ENCODE measurements at regions not wholly inside any gene's neighbourhood (a gene's known extent, or its start where the extent isn't known, plus 50 kb on each side); places are given as distances from the start of the nearest gene placed in this dataset.
A peak's percentile ranks its signal among the peaks of the same experiment; 100 is the strongest.

- intact Hi-C loops (cut with DNase I), result loop anchor here (2.0 to 10.0 kb wide), 12 partner anchors 55 to 385 kb away; no protein-coding TSS in a partner anchor
- peaks cover 0 to 4% (median 0%) of the 10 kb centered on the region in 12 donors for H3K9me3 ChIP-seq
- peak overlapping the region in 4 of 12 donors; percentile 5 to 25 (median 12) for H3K4me3 ChIP-seq
- H3K27ac ChIP-seq, result peak overlapping the region; percentile 3 to 85 (median 78)
- no peaks in the 10 kb centered on the region for H3K27me3 ChIP-seq
- ATAC-seq (peak in 3 of 4 donors; percentile 1 to 9 (median 6)), DNase-seq (no peak)
- WGBS, 4 donors, result 24 to 37% (median 26%) methylated on average over 6 of the region's 6 CpGs
- H3K4me1 ChIP-seq, result peaks cover 6 to 68% (median 53%) of the 10 kb centered on the region in 12 donors
- no peak for TF ChIP-seq CTCF (IDR thresholded peaks at IDR 0.05)
- TF ChIP-seq POLR2A (IDR thresholded peaks at IDR 0.05), result no peak
- no peaks in the 10 kb centered on the region for H3K36me3 ChIP-seq
Measured at GRCh38 chr5:58072300-58072965, 387.5 kb downstream of the PLK2 start.

GRCh38 chr5:58071566-58071965 is 388.3 kb downstream of the PLK2 start:
- Histone ChIP-seq H3K36me3 (no peaks in the 10 kb centered on the region), H3K27ac (peak overlapping the region; percentile 3 to 85 (median 78)), H3K9me3 (peaks cover 0 to 4% (median 0%) of the 10 kb centered on the region in 12 donors), H3K4me3 (no peak overlapping the region), H3K4me1 (peaks cover 6 to 60% (median 46%) of the 10 kb centered on the region in 12 donors), H3K27me3 (no peaks in the 10 kb centered on the region)
- WGBS, 4 donors, result 10 to 23% (median 20%) methylated on average over 4 of the region's 4 CpGs
- DNase-seq (peak; percentile 54 to 86 (median 79)), ATAC-seq (peak; percentile 94 to 98 (median 97))
- intact Hi-C loops (cut with DNase I), result loop anchor here (2.0 to 10.0 kb wide), 12 partner anchors 56 to 389 kb away; partner anchors contain the start of gene PLK2 (in 1 of the 10)
- TF ChIP-seq CTCF (IDR thresholded peaks at IDR 0.05), result no peak
- no peak for TF ChIP-seq POLR2A (IDR thresholded peaks at IDR 0.05)

- Histone ChIP-seq H3K27me3 (no peaks in the 10 kb centered on the region), H3K36me3 (no peaks in the 10 kb centered on the region), H3K9me3 (peaks cover 0 to 4% (median 0%) of the 10 kb centered on the region in 12 donors), H3K4me1 (peaks cover 0 to 46% (median 32%) of the 10 kb centered on the region in 12 donors), H3K4me3 (no peak overlapping the region), H3K27ac (peak overlapping the region in 1 of 12 donors; percentile 68)
- WGBS, 4 donors, result 89 to 96% (median 92%) methylated on average over 4 of the region's 4 CpGs
- intact Hi-C loops (cut with DNase I), result loop anchor here (2.0 to 10.0 kb wide), 12 partner anchors 57 to 391 kb away; partner anchors contain the start of gene PLK2 (in 1 of the 10)
- DNase-seq, result no peak
- no peak for TF ChIP-seq CTCF (IDR thresholded peaks at IDR 0.05)
- no peak for TF ChIP-seq POLR2A (IDR thresholded peaks at IDR 0.05)
- ATAC-seq, result no peak
Measured at GRCh38 chr5:58069846-58070245, 390.0 kb downstream of the PLK2 start.

GRCh38 chr5:58069016-58069705 is 390.7 kb downstream of the PLK2 start:
- H3K4me3 ChIP-seq, result no peak overlapping the region
- H3K27me3 ChIP-seq, result no peaks in the 10 kb centered on the region
- H3K36me3 ChIP-seq, result no peaks in the 10 kb centered on the region
- peaks cover 0 to 4% (median 0%) of the 10 kb centered on the region in 12 donors for H3K9me3 ChIP-seq
- ATAC-seq (no peak), DNase-seq (peak in 1 of 5 donors; percentile 54)
- intact Hi-C loops (cut with DNase I), result no loop called here
- H3K4me1 ChIP-seq, result peaks cover 0 to 39% (median 28%) of the 10 kb centered on the region in 12 donors
- WGBS, 4 donors, result 90 to 96% (median 95%) methylated on average over 16 to 31 of the region's 31 CpGs
- no peak for TF ChIP-seq POLR2A (IDR thresholded peaks at IDR 0.05)
- no peak for TF ChIP-seq CTCF (IDR thresholded peaks at IDR 0.05)
- H3K27ac ChIP-seq, result no peak overlapping the region
